ENCODE measurements at regions not wholly inside any gene's neighbourhood (a gene's known extent, or its start where the extent isn't known, plus 50 kb on each side); places are given as distances from the start of the nearest gene placed in this dataset.

- Mint-ChIP-seq H3K27ac (no peak overlapping the region), H3K4me3 (no peak overlapping the region), H3K9me3 (peaks cover 0 to 5% (median 2%) of the 10 kb centered on the region in 7 donors), H3K4me1 (no peaks in the 10 kb centered on the region), H3K27me3 (ENCODE audit: low read depth in 3 of 3) (peaks cover 0 to 2% (median 0%) of the 10 kb centered on the region in 3 donors), H3K36me3 (no peaks in the 10 kb centered on the region)
- Histone ChIP-seq H3K4me2 (replicated peaks; ENCODE audit: extremely low read depth, low read length, poor library complexity, severe bottlenecking) (no peak overlapping the region), H2AFZ (ENCODE audit: insufficient read depth, low read depth, low read length, poor library complexity, severe bottlenecking) (no peak overlapping the region), H3K27me3 (ENCODE audit: control insufficient read depth in 2 of 2, insufficient read depth in 2 of 2, low read length in 2 of 2) (no peaks in the 10 kb centered on the region), H3K79me2 (ENCODE audit: insufficient read depth, low read length) (no peaks in the 10 kb centered on the region), H3K4me1 (ENCODE audit: control insufficient read depth in 1 of 2, insufficient read depth in 2 of 2, low read length in 2 of 2) (no peaks in the 10 kb centered on the region), H3K9me3 (replicated peaks in 1 of 2; ENCODE audit: control insufficient read depth in 1 of 2, insufficient read depth in 1 of 2, low read length in 2 of 2) (no peaks in the 10 kb centered on the region), H3K9ac (ENCODE audit: insufficient read depth, low read length, poor library complexity, severe bottlenecking) (no peak overlapping the region), H3K27ac (ENCODE audit: low read depth in 1 of 2, low read length in 2 of 2) (no peak overlapping the region), H4K20me1 (ENCODE audit: insufficient read depth, low read length) (no peaks in the 10 kb centered on the region), H3K36me3 (replicated peaks in 1 of 2; ENCODE audit: control insufficient read depth in 1 of 2, insufficient read depth in 2 of 2, low read length in 2 of 2) (no peaks in the 10 kb centered on the region), H3K4me3 (replicated peaks in 1 of 3; ENCODE audit: low read depth in 2 of 3, low read length in 3 of 3) (no peak overlapping the region)
- DNase-seq = no peak
- TF ChIP-seq, protein P1, sequence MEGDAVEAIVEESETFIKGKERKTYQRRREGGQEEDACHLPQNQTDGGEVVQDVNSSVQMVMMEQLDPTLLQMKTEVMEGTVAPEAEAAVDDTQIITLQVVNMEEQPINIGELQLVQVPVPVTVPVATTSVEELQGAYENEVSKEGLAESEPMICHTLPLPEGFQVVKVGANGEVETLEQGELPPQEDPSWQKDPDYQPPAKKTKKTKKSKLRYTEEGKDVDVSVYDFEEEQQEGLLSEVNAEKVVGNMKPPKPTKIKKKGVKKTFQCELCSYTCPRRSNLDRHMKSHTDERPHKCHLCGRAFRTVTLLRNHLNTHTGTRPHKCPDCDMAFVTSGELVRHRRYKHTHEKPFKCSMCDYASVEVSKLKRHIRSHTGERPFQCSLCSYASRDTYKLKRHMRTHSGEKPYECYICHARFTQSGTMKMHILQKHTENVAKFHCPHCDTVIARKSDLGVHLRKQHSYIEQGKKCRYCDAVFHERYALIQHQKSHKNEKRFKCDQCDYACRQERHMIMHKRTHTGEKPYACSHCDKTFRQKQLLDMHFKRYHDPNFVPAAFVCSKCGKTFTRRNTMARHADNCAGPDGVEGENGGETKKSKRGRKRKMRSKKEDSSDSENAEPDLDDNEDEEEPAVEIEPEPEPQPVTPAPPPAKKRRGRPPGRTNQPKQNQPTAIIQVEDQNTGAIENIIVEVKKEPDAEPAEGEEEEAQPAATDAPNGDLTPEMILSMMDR (IDR thresholded peaks at IDR 0.05) = no peak
- intact Hi-C loops (cut with micrococcal nuclease) = no loop called here
- WGBS (ENCODE audit: insufficient coverage) = 100% methylated on average over 1 of the region's 7 CpGs
Measured at GRCh38 chr14:38743966-38744584, 359.0 kb downstream of the SEC23A start.

DNA sequence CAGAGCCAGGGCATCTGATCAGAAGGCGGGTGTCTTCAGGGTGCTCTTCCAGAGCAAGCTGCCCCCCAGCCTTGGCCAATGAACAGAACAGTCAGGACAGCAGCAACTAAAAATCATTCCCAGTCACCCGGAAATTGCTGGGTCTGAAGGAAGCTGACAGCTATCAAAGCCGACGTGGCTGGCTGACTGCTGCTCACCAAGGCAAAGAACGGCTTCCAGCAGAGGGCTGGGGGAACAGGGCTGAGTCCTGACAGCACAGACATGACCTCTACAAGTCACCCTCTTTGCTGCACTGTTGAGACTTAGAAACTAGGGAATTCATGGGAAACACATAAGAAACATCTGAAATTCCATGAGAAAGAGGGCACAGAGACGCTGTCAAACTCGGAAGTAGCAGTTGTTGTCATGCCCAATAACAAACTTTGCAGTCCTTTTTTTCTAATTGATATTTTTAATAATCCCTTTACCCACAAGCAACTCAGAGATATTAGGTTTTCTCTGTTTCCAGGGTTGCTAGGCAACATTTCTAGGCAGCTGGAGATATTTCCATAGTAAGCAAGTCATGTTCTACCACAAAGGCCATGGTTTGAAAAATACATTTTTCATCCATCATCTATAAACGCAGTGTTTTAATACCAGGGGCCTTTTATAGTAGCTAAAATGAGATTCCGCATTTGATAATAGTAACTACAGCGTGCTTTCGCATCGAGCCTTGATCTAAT is 365.2 kb downstream of the SEC23A start:
- intact Hi-C loops (cut with micrococcal nuclease) = no loop called here
- 89% methylated on average over 7 of the region's 12 CpGs for WGBS (ENCODE audit: insufficient coverage)

More for the DNA sequence above, 365.2 kb downstream of the SEC23A start:
- no peak overlapping the region for H3K27ac ChIP-seq (ENCODE audit: low read depth in 1 of 2, low read length in 2 of 2)
- no peaks in the 10 kb centered on the region for H4K20me1 ChIP-seq (ENCODE audit: insufficient read depth, low read length)
- H3K27ac Mint-ChIP-seq = no peak overlapping the region
- H3K4me1 Mint-ChIP-seq = no peaks in the 10 kb centered on the region
- no peaks in the 10 kb centered on the region for H3K79me2 ChIP-seq (ENCODE audit: insufficient read depth, low read length)
- H3K9me3 Mint-ChIP-seq = peaks cover 2 to 7% (median 3%) of the 10 kb centered on the region in 7 donors
- H2AFZ ChIP-seq (ENCODE audit: insufficient read depth, low read depth, low read length, poor library complexity, severe bottlenecking) = no peak overlapping the region
- no peaks in the 10 kb centered on the region for H3K4me1 ChIP-seq (ENCODE audit: control insufficient read depth in 1 of 2, insufficient read depth in 2 of 2, low read length in 2 of 2)
- no peaks in the 10 kb centered on the region for H3K36me3 ChIP-seq (replicated peaks in 1 of 2; ENCODE audit: control insufficient read depth in 1 of 2, insufficient read depth in 2 of 2, low read length in 2 of 2)
- no peak overlapping the region for H3K4me2 ChIP-seq (replicated peaks; ENCODE audit: extremely low read depth, low read length, poor library complexity, severe bottlenecking)
- no peak for DNase-seq
- H3K27me3 ChIP-seq (ENCODE audit: control insufficient read depth in 2 of 2, insufficient read depth in 2 of 2, low read length in 2 of 2) = no peaks in the 10 kb centered on the region
- H3K4me3 ChIP-seq (replicated peaks in 1 of 3; ENCODE audit: low read depth in 2 of 3, low read length in 3 of 3) = no peak overlapping the region
- H3K9me3 ChIP-seq (replicated peaks in 1 of 2; ENCODE audit: control insufficient read depth in 1 of 2, insufficient read depth in 1 of 2, low read length in 2 of 2) = peaks cover 0 to 3% of the 10 kb centered on the region in 2 donors
- H3K9ac ChIP-seq (ENCODE audit: insufficient read depth, low read length, poor library complexity, severe bottlenecking) = no peak overlapping the region
- H3K27me3 Mint-ChIP-seq (ENCODE audit: low read depth in 3 of 3) = peaks cover 0 to 3% (median 2%) of the 10 kb centered on the region in 3 donors
- no peak overlapping the region for H3K4me3 Mint-ChIP-seq
- TF ChIP-seq, protein P1 (IDR thresholded peaks at IDR 0.05) = no peak
- no peaks in the 10 kb centered on the region for H3K36me3 Mint-ChIP-seq
